ENCODE measurements at regions not wholly inside any gene's neighbourhood (a gene's known extent, or its start where the extent isn't known, plus 50 kb on each side); places are given as distances from the start of the nearest gene placed in this dataset.
A peak's percentile ranks its signal among the peaks of the same experiment; 100 is the strongest.

GRCh38 chr18:78557371-78557770 is 422.2 kb upstream of the SALL3 start:
- H3K36me3 Mint-ChIP-seq: no peaks in the 10 kb centered on the region
- intact Hi-C loops (cut with micrococcal nuclease): no loop called here
- no peak overlapping the region for H3K27ac Mint-ChIP-seq
- H3K27me3 Mint-ChIP-seq (ENCODE audit: low read depth in 3 of 3): peaks cover 0 to 1% (median 0%) of the 10 kb centered on the region in 3 donors
- H3K4me1 Mint-ChIP-seq: no peaks in the 10 kb centered on the region
- H3K9ac ChIP-seq (ENCODE audit: insufficient read depth, low read length, poor library complexity, severe bottlenecking): no peak overlapping the region
- H2AFZ ChIP-seq (ENCODE audit: insufficient read depth, low read depth, low read length, poor library complexity, severe bottlenecking): no peak overlapping the region
- WGBS (ENCODE audit: insufficient coverage): 93% methylated on average over 6 of the region's 8 CpGs
- peaks cover 13 to 28% (median 17%) of the 10 kb centered on the region in 7 donors for H3K9me3 Mint-ChIP-seq
- H3K9me3 ChIP-seq (replicated peaks in 1 of 2; ENCODE audit: control insufficient read depth in 1 of 2, insufficient read depth in 1 of 2, low read length in 2 of 2): peaks cover 7 to 22% of the 10 kb centered on the region in 2 donors
- H4K20me1 ChIP-seq (ENCODE audit: insufficient read depth, low read length): no peaks in the 10 kb centered on the region
- DNase-seq: no peak
- H3K27me3 ChIP-seq (ENCODE audit: control insufficient read depth in 2 of 2, insufficient read depth in 2 of 2, low read length in 2 of 2): no peaks in the 10 kb centered on the region
- H3K27ac ChIP-seq (ENCODE audit: low read depth in 1 of 2, low read length in 2 of 2): no peak overlapping the region
- no peak overlapping the region for H3K4me3 ChIP-seq (replicated peaks in 1 of 3; ENCODE audit: low read depth in 2 of 3, low read length in 3 of 3)
- no peaks in the 10 kb centered on the region for H3K79me2 ChIP-seq (ENCODE audit: insufficient read depth, low read length)
- H3K4me3 Mint-ChIP-seq: no peak overlapping the region
- no peak for TF ChIP-seq CTCF (IDR thresholded peaks at IDR 0.05)
- no peaks in the 10 kb centered on the region for H3K36me3 ChIP-seq (replicated peaks in 1 of 2; ENCODE audit: control insufficient read depth in 1 of 2, insufficient read depth in 2 of 2, low read length in 2 of 2)
- no peak overlapping the region for H3K4me2 ChIP-seq (replicated peaks; ENCODE audit: extremely low read depth, low read length, poor library complexity, severe bottlenecking)
- H3K4me1 ChIP-seq (ENCODE audit: control insufficient read depth in 1 of 2, insufficient read depth in 2 of 2, low read length in 2 of 2): no peaks in the 10 kb centered on the region

GRCh38 chr18:78558101-78558810 is 421.4 kb upstream of the SALL3 start:
- Mint-ChIP-seq H3K4me3 (no peak overlapping the region), H3K27ac (peak overlapping the region in 1 of 7 donors; percentile 28), H3K27me3 (ENCODE audit: low read depth in 3 of 3) (peaks cover 0 to 3% (median 0%) of the 10 kb centered on the region in 3 donors), H3K36me3 (no peaks in the 10 kb centered on the region), H3K4me1 (no peaks in the 10 kb centered on the region), H3K9me3 (peaks cover 12 to 28% (median 17%) of the 10 kb centered on the region in 7 donors)
- no peak for TF ChIP-seq CTCF (IDR thresholded peaks at IDR 0.05)
- DNase-seq: no peak
- intact Hi-C loops (cut with micrococcal nuclease): no loop called here
- no peaks in the 10 kb centered on the region for H3K79me2 ChIP-seq (ENCODE audit: insufficient read depth, low read length)
- H4K20me1 ChIP-seq (ENCODE audit: insufficient read depth, low read length): no peaks in the 10 kb centered on the region
- no peaks in the 10 kb centered on the region for H3K4me1 ChIP-seq (ENCODE audit: control insufficient read depth in 1 of 2, insufficient read depth in 2 of 2, low read length in 2 of 2)
- H3K9me3 ChIP-seq (replicated peaks in 1 of 2; ENCODE audit: control insufficient read depth in 1 of 2, insufficient read depth in 1 of 2, low read length in 2 of 2): peaks cover 7 to 22% of the 10 kb centered on the region in 2 donors
- H3K27ac ChIP-seq (ENCODE audit: low read depth in 1 of 2, low read length in 2 of 2): no peak overlapping the region
- 94% methylated on average over 23 of the region's 23 CpGs for WGBS (ENCODE audit: insufficient coverage)
- no peak overlapping the region for H3K4me3 ChIP-seq (replicated peaks in 1 of 3; ENCODE audit: low read depth in 2 of 3, low read length in 3 of 3)
- H3K9ac ChIP-seq (ENCODE audit: insufficient read depth, low read length, poor library complexity, severe bottlenecking): no peak overlapping the region
- H3K4me2 ChIP-seq (replicated peaks; ENCODE audit: extremely low read depth, low read length, poor library complexity, severe bottlenecking): no peak overlapping the region
- H3K27me3 ChIP-seq (ENCODE audit: control insufficient read depth in 2 of 2, insufficient read depth in 2 of 2, low read length in 2 of 2): no peaks in the 10 kb centered on the region
- no peak overlapping the region for H2AFZ ChIP-seq (ENCODE audit: insufficient read depth, low read depth, low read length, poor library complexity, severe bottlenecking)
- no peaks in the 10 kb centered on the region for H3K36me3 ChIP-seq (replicated peaks in 1 of 2; ENCODE audit: control insufficient read depth in 1 of 2, insufficient read depth in 2 of 2, low read length in 2 of 2)
